ENCODE measurements at regions not wholly inside any gene's neighbourhood (a gene's known extent, or its start where the extent isn't known, plus 50 kb on each side); places are given as distances from the start of the nearest gene placed in this dataset.

DNA sequence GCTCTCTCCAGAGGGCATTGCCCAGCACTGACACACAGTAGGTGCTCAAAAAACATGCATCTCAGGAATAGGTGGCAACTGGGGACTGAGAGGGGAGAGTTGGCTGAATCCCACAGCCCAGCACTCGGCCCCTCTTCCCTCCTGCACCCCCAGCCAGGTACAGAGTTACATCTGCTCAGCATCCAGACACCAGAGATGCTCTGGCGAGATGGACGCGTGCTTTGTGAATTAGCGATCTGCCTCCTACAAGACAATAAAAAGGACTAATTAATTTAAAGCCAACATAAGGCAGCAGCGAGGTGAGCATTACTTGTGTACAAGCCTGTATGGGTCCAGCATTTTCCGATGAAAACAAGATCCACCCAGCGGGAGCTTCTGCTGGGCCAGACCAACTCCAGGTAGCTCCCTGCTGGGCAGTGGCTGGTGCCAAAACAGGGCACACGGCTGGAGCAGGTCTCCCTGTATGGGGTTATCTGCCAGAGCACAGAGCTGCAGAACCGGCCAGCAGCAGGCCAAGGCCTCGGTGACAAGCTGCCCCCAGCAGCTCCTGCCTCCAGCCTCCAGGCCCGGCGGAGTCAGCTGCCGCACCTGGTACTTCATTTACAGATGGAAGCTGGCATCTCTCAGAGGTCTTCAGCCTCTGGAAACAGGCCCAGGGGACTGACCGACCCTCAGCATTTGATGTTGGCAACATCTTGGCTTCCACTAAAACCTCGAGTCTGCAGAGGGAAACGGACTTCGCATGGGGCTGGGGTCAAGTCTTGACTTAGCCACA lies 219.7 kb upstream of the SDK2 start:
- no peak for TF ChIP-seq EZH2 (IDR thresholded peaks at IDR 0.05; ENCODE audit: low read length, unreplicated experiment)
- ATAC-seq (no peak), DNase-seq (no peak)
- H3F3A ChIP-seq (ENCODE audit: low read length, unreplicated experiment), result no peaks in the 10 kb centered on the region
- no peak overlapping the region for H3K4me2 ChIP-seq (ENCODE audit: low read length)
- no peaks in the 10 kb centered on the region for H3K4me1 ChIP-seq (ENCODE audit: insufficient read depth, low read length)
- H3K36me3 ChIP-seq (ENCODE audit: low read depth, low read length), result no peaks in the 10 kb centered on the region
- H3K9ac ChIP-seq (ENCODE audit: low read length), result no peak overlapping the region
- no peaks in the 10 kb centered on the region for H3K9me2 ChIP-seq (replicated peaks; ENCODE audit: low read length)
- H3K79me2 ChIP-seq (ENCODE audit: low read length), result no peaks in the 10 kb centered on the region
- H3K4me3 ChIP-seq (ENCODE audit: low read length), result no peak overlapping the region
- intact Hi-C loops (cut with micrococcal nuclease), result no loop called here
- no peaks in the 10 kb centered on the region for H4K20me1 ChIP-seq (ENCODE audit: low read length)
- ChIA-PET CTCF (no interaction called here), POLR2A (ENCODE audit: unreplicated experiment) (no interaction called here)
- H3K9me3 ChIP-seq (ENCODE audit: low read length), result no peaks in the 10 kb centered on the region
- H2AFZ ChIP-seq (ENCODE audit: low read length), result no peak overlapping the region
- no peak overlapping the region for H3K27ac ChIP-seq (ENCODE audit: low read length)
- no TSS peak for BruUV-seq (replicated peaks)
- peaks cover 55% of the 10 kb centered on the region for H3K27me3 ChIP-seq (ENCODE audit: low read length)

DNA sequence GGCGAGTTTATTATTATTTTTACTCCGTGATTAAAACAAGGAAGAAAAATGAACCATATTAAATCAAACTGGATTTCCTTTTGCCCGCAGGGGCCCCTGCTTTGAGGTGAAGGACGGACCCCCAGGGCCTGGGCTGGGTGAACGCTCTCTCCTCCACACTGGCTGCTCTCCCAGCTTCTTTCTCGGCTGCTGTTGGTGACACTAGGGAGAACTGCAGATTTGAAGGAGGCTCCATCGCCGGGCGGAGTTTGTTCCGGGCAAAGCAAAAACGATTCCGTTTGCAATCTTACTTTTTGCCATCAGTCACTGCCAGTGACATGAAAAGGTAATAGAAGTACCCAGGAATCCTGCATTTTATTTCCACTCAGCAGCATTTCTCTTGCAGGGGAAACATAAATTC lies 221.6 kb upstream of the SDK2 start:
- H3K4me1 ChIP-seq (ENCODE audit: insufficient read depth, low read length), result no peaks in the 10 kb centered on the region
- no peak overlapping the region for H3K9ac ChIP-seq (ENCODE audit: low read length)
- H3K4me3 ChIP-seq (ENCODE audit: low read length), result no peak overlapping the region
- H3K4me2 ChIP-seq (ENCODE audit: low read length), result no peak overlapping the region
- H3K9me3 ChIP-seq (ENCODE audit: low read length), result no peaks in the 10 kb centered on the region
- ATAC-seq, result no peak
- H3K36me3 ChIP-seq (ENCODE audit: low read depth, low read length), result no peaks in the 10 kb centered on the region
- H3F3A ChIP-seq (ENCODE audit: low read length, unreplicated experiment), result no peaks in the 10 kb centered on the region
- H3K9me2 ChIP-seq (replicated peaks; ENCODE audit: low read length), result no peaks in the 10 kb centered on the region
- ChIA-PET POLR2A (ENCODE audit: unreplicated experiment) (no interaction called here), CTCF (no interaction called here)
- intact Hi-C loops (cut with micrococcal nuclease), result no loop called here
- H3K27me3 ChIP-seq (ENCODE audit: low read length), result peaks cover 57% of the 10 kb centered on the region
- no peak for DNase-seq
- H3K79me2 ChIP-seq (ENCODE audit: low read length), result no peaks in the 10 kb centered on the region
- TF ChIP-seq, protein P1, sequence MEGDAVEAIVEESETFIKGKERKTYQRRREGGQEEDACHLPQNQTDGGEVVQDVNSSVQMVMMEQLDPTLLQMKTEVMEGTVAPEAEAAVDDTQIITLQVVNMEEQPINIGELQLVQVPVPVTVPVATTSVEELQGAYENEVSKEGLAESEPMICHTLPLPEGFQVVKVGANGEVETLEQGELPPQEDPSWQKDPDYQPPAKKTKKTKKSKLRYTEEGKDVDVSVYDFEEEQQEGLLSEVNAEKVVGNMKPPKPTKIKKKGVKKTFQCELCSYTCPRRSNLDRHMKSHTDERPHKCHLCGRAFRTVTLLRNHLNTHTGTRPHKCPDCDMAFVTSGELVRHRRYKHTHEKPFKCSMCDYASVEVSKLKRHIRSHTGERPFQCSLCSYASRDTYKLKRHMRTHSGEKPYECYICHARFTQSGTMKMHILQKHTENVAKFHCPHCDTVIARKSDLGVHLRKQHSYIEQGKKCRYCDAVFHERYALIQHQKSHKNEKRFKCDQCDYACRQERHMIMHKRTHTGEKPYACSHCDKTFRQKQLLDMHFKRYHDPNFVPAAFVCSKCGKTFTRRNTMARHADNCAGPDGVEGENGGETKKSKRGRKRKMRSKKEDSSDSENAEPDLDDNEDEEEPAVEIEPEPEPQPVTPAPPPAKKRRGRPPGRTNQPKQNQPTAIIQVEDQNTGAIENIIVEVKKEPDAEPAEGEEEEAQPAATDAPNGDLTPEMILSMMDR (conservative IDR thresholded peaks at IDR 0.05; ENCODE audit: low read depth, low read length), result no peak
- TF ChIP-seq EZH2 (IDR thresholded peaks at IDR 0.05; ENCODE audit: low read length, unreplicated experiment), result no peak
- no peak for TF ChIP-seq EZH2phosphoT487 (IDR thresholded peaks at IDR 0.05; ENCODE audit: borderline replicate concordance, low read length)
- H4K20me1 ChIP-seq (ENCODE audit: low read length), result no peaks in the 10 kb centered on the region
- no TSS peak for BruUV-seq (replicated peaks)
- no peak overlapping the region for H2AFZ ChIP-seq (ENCODE audit: low read length)
- H3K27ac ChIP-seq (ENCODE audit: low read length), result no peak overlapping the region

DNA sequence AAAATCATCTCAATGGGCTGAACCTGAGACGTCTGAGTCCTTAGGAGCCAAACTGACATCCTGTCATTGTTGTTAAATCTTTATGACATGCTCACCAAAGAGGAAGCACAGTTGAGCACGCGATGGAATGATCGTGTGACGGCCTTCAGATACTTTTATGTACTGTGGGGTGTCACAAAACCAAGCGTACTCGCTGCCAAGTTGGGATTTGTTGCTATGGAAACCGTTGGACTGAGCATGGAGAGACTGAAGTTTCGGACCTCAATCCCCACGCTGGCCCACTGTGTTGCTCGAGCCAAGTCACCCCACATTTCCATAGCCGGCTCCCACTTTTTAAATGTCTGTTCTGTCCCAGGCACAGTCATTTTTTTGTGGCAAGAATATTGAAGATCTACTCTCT lies 222.8 kb upstream of the SDK2 start:
- BruUV-seq (replicated peaks), result no TSS peak
- H3K79me2 ChIP-seq (ENCODE audit: low read length), result no peaks in the 10 kb centered on the region
- DNase-seq, result no peak
- no peak for ATAC-seq
- no peaks in the 10 kb centered on the region for H3K9me3 ChIP-seq (ENCODE audit: low read length)
- H3F3A ChIP-seq (ENCODE audit: low read length, unreplicated experiment), result no peaks in the 10 kb centered on the region
- POLR2A ChIA-PET (ENCODE audit: unreplicated experiment), result no interaction called here
- H3K4me2 ChIP-seq (ENCODE audit: low read length), result no peak overlapping the region
- no peak overlapping the region for H2AFZ ChIP-seq (ENCODE audit: low read length)
- no peaks in the 10 kb centered on the region for H3K9me2 ChIP-seq (replicated peaks; ENCODE audit: low read length)
- intact Hi-C loops (cut with micrococcal nuclease), result no loop called here
- no peak overlapping the region for H3K27ac ChIP-seq (ENCODE audit: low read length)
- no peaks in the 10 kb centered on the region for H3K4me1 ChIP-seq (ENCODE audit: insufficient read depth, low read length)
- TF ChIP-seq EZH2 (IDR thresholded peaks at IDR 0.05; ENCODE audit: low read length, unreplicated experiment) (no peak), EZH2phosphoT487 (IDR thresholded peaks at IDR 0.05; ENCODE audit: borderline replicate concordance, low read length) (no peak)
- TF ChIP-seq, protein P1 (conservative IDR thresholded peaks at IDR 0.05; ENCODE audit: low read depth, low read length), result no peak
- no peaks in the 10 kb centered on the region for H3K36me3 ChIP-seq (ENCODE audit: low read depth, low read length)
- CTCF ChIA-PET, result no interaction called here
- H4K20me1 ChIP-seq (ENCODE audit: low read length), result no peaks in the 10 kb centered on the region
- peaks cover 57% of the 10 kb centered on the region for H3K27me3 ChIP-seq (ENCODE audit: low read length)
- H3K4me3 ChIP-seq (ENCODE audit: low read length), result no peak overlapping the region
- H3K9ac ChIP-seq (ENCODE audit: low read length), result no peak overlapping the region

All from PC-3 (cell line).